Cardiac muscle cell (in vitro differentiated cells and primary cell): ENCODE measurements at regions not wholly inside any gene's neighbourhood (a gene's known extent, or its start where the extent isn't known, plus 50 kb on each side); places are given as distances from the start of the nearest gene placed in this dataset.

Experiments used
- DNase-seq, 2 donors: peaks; one replicate each; pipeline versions ENCODE4 v3.0.0 to v3.0.0-alpha.2; 2010 to 2017; ENCODE audit warnings: low read depth in 1 of 2, low spot score in 1 of 2
- H3K27ac ChIP-seq: fragments of 200-600 bp; sonication (generic); 2 replicates; pipeline ENCODE4 v1.5.1; 2016
- H3K27me3 ChIP-seq: fragments of 200-600 bp; sonication (generic); 2 replicates; pipeline ENCODE4 v1.6.0; 2016; ENCODE audit warnings: control low read depth
- H3K36me3 ChIP-seq: fragments of 200-600 bp; sonication (generic); 2 replicates; pipeline ENCODE4 v1.5.1; 2016; ENCODE audit warnings: control low read depth
- H3K4me1 ChIP-seq: fragments of 200-600 bp; sonication (generic); 2 replicates; pipeline ENCODE4 v1.8.1; 2017; ENCODE audit warnings: low read depth, mild to moderate bottlenecking, mixed run types
- H3K4me3 ChIP-seq: fragments of 200-600 bp; sonication (generic); 2 replicates; pipeline ENCODE4 v1.5.1; 2016; ENCODE audit warnings: mild to moderate bottlenecking
- H3K9me3 ChIP-seq: fragments of 200-600 bp; sonication (generic); 2 replicates; pipeline ENCODE4 v1.5.1; 2017; ENCODE audit warnings: low read depth, mild to moderate bottlenecking, control low read depth
- TF ChIP-seq, protein P1 (sequence below): IDR thresholded peaks from 2 replicates; pipeline ENCODE4 v1.5.1; 2012; ENCODE audit warnings: low read depth, mild to moderate bottlenecking, low read length

DNA sequence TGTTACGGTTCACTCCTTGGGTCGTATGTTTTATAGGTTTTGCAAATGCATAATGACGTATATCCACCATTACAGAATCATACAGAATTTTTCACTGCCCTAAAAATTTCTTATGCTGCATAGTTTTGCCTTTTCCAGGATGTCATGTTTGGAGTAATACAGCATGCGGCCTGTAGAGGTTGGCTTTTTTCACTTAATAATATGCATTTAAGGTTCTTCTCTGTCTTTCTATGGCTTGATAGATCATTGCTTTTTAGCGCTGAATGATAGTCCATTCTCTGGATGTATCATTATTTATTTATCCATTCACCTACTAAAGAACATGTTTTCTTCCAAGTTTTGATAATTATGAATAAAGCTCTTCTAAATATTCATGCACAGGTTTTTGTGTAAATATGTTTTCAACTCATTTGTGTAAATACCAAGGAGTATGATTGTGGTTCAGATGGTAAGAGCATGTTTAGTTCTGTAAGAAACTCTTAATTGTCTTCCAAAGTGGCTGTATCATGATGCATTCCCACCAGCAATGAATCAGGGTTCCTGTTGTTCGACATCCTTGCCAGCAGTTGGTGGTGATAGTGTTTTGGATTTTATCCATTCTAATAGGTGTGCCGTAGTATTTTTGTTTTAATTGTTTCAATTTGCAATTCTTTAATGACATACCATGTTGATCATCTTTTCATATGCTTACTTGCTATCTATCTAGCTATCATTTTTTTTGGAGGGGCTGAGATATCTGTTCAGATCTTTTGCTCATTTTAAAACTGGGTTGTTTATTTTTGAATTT is 531.2 kb upstream of the GHITM start:
- Histone ChIP-seq H3K36me3 (no peaks in the 10 kb centered on the region), H3K27ac (no peak overlapping the region), H3K9me3 (no peaks in the 10 kb centered on the region), H3K27me3 (no peaks in the 10 kb centered on the region), H3K4me1 (peaks cover 52% of the 10 kb centered on the region), H3K4me3 (no peak overlapping the region)
- TF ChIP-seq, protein P1, sequence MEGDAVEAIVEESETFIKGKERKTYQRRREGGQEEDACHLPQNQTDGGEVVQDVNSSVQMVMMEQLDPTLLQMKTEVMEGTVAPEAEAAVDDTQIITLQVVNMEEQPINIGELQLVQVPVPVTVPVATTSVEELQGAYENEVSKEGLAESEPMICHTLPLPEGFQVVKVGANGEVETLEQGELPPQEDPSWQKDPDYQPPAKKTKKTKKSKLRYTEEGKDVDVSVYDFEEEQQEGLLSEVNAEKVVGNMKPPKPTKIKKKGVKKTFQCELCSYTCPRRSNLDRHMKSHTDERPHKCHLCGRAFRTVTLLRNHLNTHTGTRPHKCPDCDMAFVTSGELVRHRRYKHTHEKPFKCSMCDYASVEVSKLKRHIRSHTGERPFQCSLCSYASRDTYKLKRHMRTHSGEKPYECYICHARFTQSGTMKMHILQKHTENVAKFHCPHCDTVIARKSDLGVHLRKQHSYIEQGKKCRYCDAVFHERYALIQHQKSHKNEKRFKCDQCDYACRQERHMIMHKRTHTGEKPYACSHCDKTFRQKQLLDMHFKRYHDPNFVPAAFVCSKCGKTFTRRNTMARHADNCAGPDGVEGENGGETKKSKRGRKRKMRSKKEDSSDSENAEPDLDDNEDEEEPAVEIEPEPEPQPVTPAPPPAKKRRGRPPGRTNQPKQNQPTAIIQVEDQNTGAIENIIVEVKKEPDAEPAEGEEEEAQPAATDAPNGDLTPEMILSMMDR: no peak
- DNase-seq: peak in 1 of 2 donors; percentile 10

DNA sequence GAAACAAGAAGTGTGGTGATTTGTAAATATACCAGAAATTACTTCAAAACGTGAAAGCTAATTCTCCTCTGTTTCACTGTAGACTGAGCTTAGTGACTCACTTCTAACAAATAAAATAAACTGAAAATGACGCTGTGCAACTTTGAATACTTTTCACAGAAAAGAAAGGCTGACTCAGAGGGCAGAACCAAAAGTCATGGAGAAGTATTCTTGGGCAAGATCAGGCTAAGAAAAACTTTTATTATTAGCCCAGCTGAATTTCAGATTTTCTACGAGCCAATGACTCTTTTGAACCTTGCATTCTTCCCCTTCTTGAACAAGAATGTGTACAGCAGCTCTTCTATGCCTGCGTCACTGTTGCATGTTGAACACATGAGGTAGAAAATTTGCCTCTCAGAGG is 527.3 kb upstream of the GHITM start:
- H3K4me3 ChIP-seq: no peak overlapping the region

GRCh38 chr10:83612746-83613145 is 526.6 kb upstream of the GHITM start:
- H3K4me3 ChIP-seq: no peak overlapping the region
- H3K4me1 ChIP-seq: peaks cover 30% of the 10 kb centered on the region
- TF ChIP-seq, protein P1: no peak
- no peaks in the 10 kb centered on the region for H3K36me3 ChIP-seq
- peak overlapping the region; percentile 4 for H3K27ac ChIP-seq
- H3K9me3 ChIP-seq: no peaks in the 10 kb centered on the region
- no peaks in the 10 kb centered on the region for H3K27me3 ChIP-seq
- DNase-seq: peak in 1 of 2 donors; percentile 13

More for the DNA sequence above, 527.3 kb upstream of the GHITM start:
- Histone ChIP-seq H3K36me3 (no peaks in the 10 kb centered on the region), H3K27me3 (no peaks in the 10 kb centered on the region), H3K27ac (no peak overlapping the region), H3K9me3 (no peaks in the 10 kb centered on the region), H3K4me1 (peaks cover 30% of the 10 kb centered on the region)
- TF ChIP-seq, protein P1: no peak
- peak in 1 of 2 donors; percentile 23 for DNase-seq

DNA sequence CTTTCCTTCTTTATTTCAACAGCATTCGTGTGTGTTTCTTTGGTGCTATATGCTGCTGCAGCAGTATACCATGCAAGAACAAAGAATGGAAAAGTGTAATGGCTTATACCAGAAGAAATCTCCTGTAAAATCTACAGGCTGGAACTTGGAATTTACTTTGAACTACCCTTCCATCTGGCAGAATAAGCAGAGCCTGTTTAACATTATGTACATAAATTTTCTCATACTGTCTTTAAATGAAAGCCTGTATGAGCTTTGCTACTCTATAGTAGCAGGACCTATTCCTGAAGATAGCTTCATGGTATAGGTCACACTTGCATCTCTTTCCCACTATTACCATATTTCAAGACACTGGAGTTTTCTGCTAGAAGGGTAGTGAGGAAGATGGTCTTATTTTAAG is 522.1 kb upstream of the GHITM start:
- no peak for DNase-seq
- H3K4me3 ChIP-seq: no peak overlapping the region

DNA sequence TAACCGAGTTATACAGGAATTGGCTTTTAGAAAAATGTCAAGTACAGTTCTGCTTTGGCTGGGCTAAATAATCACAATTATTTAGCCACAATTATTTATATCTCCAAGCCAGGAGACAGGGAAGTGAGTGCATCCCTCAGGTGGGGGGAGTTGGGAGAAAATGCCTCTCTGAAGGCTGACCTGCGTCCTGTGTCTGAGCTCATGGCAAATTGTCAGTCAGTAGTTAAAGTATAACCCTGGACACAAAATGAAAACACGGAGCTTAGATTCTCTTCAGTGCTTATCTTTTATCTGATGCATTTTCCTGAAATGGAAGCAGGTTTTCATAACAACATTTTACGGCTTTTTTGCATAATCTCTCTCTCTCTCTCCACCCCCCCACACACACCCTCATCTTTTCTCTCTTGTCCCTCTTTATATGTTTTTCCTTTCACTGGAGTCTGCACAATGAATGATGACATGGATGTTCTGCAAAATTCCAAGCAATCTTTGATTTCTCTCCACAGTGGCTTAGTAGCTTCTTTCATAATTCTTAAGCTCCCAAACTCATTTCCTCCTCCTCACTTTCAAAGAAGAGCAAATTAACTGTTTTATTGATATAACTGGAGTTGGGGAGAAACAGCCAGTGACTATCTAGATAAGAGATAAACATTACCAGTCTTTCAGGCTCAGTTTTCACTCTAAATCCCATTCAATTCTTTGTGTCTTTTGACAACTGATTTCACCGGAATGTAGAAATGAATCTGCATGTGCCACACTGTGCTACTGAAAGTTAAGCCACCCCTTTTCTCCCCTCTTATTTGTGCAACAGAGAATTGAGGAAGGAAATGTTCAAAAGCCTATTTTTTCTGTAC is 521.4 kb upstream of the GHITM start:
- Histone ChIP-seq H3K27me3 (no peaks in the 10 kb centered on the region), H3K36me3 (no peaks in the 10 kb centered on the region), H3K4me3 (no peak overlapping the region), H3K27ac (no peak overlapping the region), H3K9me3 (no peaks in the 10 kb centered on the region), H3K4me1 (peaks cover under 1% of the 10 kb centered on the region)
- DNase-seq: no peak
- TF ChIP-seq, protein P1: no peak

More for the DNA sequence above, 522.1 kb upstream of the GHITM start:
- peaks cover 8% of the 10 kb centered on the region for H3K4me1 ChIP-seq
- TF ChIP-seq, protein P1: no peak
- H3K36me3 ChIP-seq: no peaks in the 10 kb centered on the region
- H3K27ac ChIP-seq: no peak overlapping the region
- no peaks in the 10 kb centered on the region for H3K27me3 ChIP-seq
- no peaks in the 10 kb centered on the region for H3K9me3 ChIP-seq
